CD4-positive, alpha-beta memory T cell (primary cell): ENCODE measurements at regions not wholly inside any gene's neighbourhood (a gene's known extent, or its start where the extent isn't known, plus 50 kb on each side); places are given as distances from the start of the nearest gene placed in this dataset.

Experiments used
- CTCF ChIA-PET: fragments of 350-600 bp; sonication (Branson Sonifier 250); formaldehyde crosslinking; loops from one replicate; lab custom pipeline; 2021; ENCODE audit warnings: inconsistent platforms; ENCODE audit not compliant: partially characterized antibody; lab: Charles Lee
- POLR2A ChIA-PET: fragments of 350-600 bp; sonication (Branson Sonifier 250); formaldehyde crosslinking; loops from one replicate; lab custom pipeline; 2021; ENCODE audit not compliant: partially characterized antibody; lab: Charles Lee
- DNase-seq, 5 donors: peaks; one replicate each; pipeline versions ENCODE4 v3.0.0 to v3.0.0-alpha.2; 2020 to 2022; ENCODE audit warnings: mixed read lengths in 1 of 5
- H3K27ac ChIP-seq: one replicate; pipeline ENCODE4 v1.7.0; 2013; ENCODE audit warnings: low read depth, low read length
- H3K27me3 ChIP-seq: 2 replicates; pipeline ENCODE4 v1.7.0; 2013; ENCODE audit warnings: mild to moderate bottlenecking, low read length, moderate library complexity; ENCODE audit not compliant: insufficient read depth
- H3K36me3 ChIP-seq: 2 replicates; pipeline ENCODE4 v1.7.0; 2013; ENCODE audit warnings: mild to moderate bottlenecking, low read length, moderate library complexity; ENCODE audit not compliant: insufficient read depth
- H3K4me1 ChIP-seq: 2 replicates; pipeline ENCODE4 v1.7.0; 2013; ENCODE audit warnings: mild to moderate bottlenecking, low read length, moderate library complexity; ENCODE audit not compliant: insufficient read depth
- H3K4me3 ChIP-seq, 2 donors: one replicate each; pipeline ENCODE4 v1.7.0; 2013; ENCODE audit warnings: low read length in 2 of 2, mild to moderate bottlenecking in 1 of 2
- H3K9me3 ChIP-seq, 2 donors: one replicate each; pipeline ENCODE4 v1.7.0; 2013; ENCODE audit warnings: low read length in 2 of 2, control low read depth in 1 of 2; ENCODE audit not compliant: control insufficient read depth in 1 of 2
- H3K27ac Mint-ChIP-seq, 7 donors: one replicate each; pipeline ENCODE4 v1.8.0; 2020 to 2021; ENCODE audit warnings: mixed read lengths in 7 of 7, mild to moderate bottlenecking in 6 of 7, inconsistent platforms in 3 of 7, moderate library complexity in 3 of 7
- H3K27me3 Mint-ChIP-seq, 2 donors: one replicate each; pipeline ENCODE4 v1.8.0; 2020 to 2021; ENCODE audit warnings: mixed read lengths in 2 of 2
- H3K36me3 Mint-ChIP-seq, 2 donors: one replicate each; pipeline ENCODE4 v1.8.0; 2020 to 2021; ENCODE audit warnings: mixed read lengths in 2 of 2, inconsistent platforms in 1 of 2, mild to moderate bottlenecking in 1 of 2
- H3K4me1 Mint-ChIP-seq, 4 donors: one replicate each; pipeline ENCODE4 v1.8.0; 2020 to 2021; ENCODE audit warnings: mixed read lengths in 4 of 4, mild to moderate bottlenecking in 1 of 4
- H3K4me3 Mint-ChIP-seq, 8 donors: one replicate each; pipeline ENCODE4 v1.8.0; 2020 to 2021; ENCODE audit warnings: mixed read lengths in 8 of 8, mild to moderate bottlenecking in 7 of 8, moderate library complexity in 6 of 8, inconsistent platforms in 3 of 8
- H3K9me3 Mint-ChIP-seq, 8 donors: one replicate each; pipeline ENCODE4 v1.8.0; 2020 to 2021; ENCODE audit warnings: mixed read lengths in 8 of 8, mild to moderate bottlenecking in 5 of 8, inconsistent platforms in 3 of 8, moderate library complexity in 1 of 8
- intact Hi-C: fragments of 100-400 bp; cut with micrococcal nuclease; formaldehyde crosslinking; loops from one replicate; pipeline ENCODE4 v1.15.1; 2023

DNA sequence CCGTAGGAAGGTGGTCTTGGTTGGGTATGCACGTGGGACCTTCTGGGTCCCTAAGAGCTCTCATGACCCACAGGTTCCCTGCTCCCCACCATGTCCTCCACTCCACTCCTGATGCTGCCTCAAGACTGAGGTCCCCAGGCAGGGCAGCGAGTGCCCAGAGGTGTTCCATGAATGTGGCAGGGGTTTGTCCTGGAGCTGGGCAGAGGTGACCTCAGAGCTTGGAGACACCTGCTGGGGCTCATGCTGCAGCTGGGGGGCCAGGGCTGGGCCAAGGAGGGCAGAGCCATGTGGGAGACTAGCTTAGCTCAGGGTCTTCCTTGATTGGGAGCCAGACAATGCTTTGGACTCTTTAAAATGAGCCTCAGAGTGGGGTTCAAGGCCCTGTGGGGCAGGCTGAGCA is 74.0 kb upstream of the PITX1 start:
- POLR2A ChIA-PET = no interaction called here

GRCh38 chr5:135106610-135107471 is 72.8 kb upstream of the PITX1 start:
- Mint-ChIP-seq H3K9me3 (peaks cover 0 to 3% (median 0%) of the 10 kb centered on the region in 8 donors), H3K36me3 (no peaks in the 10 kb centered on the region), H3K4me3 (no peak overlapping the region), H3K4me1 (no peaks in the 10 kb centered on the region), H3K27ac (no peak overlapping the region), H3K27me3 (peaks cover 1 to 2% of the 10 kb centered on the region in 2 donors)
- no peak for DNase-seq
- no peaks in the 10 kb centered on the region for H3K4me1 ChIP-seq
- ChIA-PET CTCF (no interaction called here), POLR2A (no interaction called here)
- no peak overlapping the region for H3K27ac ChIP-seq
- H3K9me3 ChIP-seq = no peaks in the 10 kb centered on the region
- intact Hi-C loops = no loop called here
- no peak overlapping the region for H3K4me3 ChIP-seq
- H3K36me3 ChIP-seq = no peaks in the 10 kb centered on the region
- no peaks in the 10 kb centered on the region for H3K27me3 ChIP-seq

More for the DNA sequence above, 74.0 kb upstream of the PITX1 start:
- CTCF ChIA-PET = no interaction called here
- Mint-ChIP-seq H3K27me3 (peaks cover 1 to 2% of the 10 kb centered on the region in 2 donors), H3K4me3 (no peak overlapping the region), H3K4me1 (no peaks in the 10 kb centered on the region), H3K27ac (no peak overlapping the region), H3K36me3 (no peaks in the 10 kb centered on the region), H3K9me3 (peaks cover 0 to 3% (median 0%) of the 10 kb centered on the region in 8 donors)
- H3K4me3 ChIP-seq = no peak overlapping the region
- no peaks in the 10 kb centered on the region for H3K9me3 ChIP-seq
- intact Hi-C loops = no loop called here
- no peak for DNase-seq
- no peak overlapping the region for H3K27ac ChIP-seq
- no peaks in the 10 kb centered on the region for H3K27me3 ChIP-seq
- no peaks in the 10 kb centered on the region for H3K36me3 ChIP-seq
- no peaks in the 10 kb centered on the region for H3K4me1 ChIP-seq

GRCh38 chr5:135106136-135106535 is 72.1 kb upstream of the PITX1 start:
- Histone ChIP-seq H3K27ac (no peak overlapping the region), H3K4me3 (no peak overlapping the region), H3K27me3 (no peaks in the 10 kb centered on the region), H3K36me3 (no peaks in the 10 kb centered on the region), H3K9me3 (no peaks in the 10 kb centered on the region), H3K4me1 (no peaks in the 10 kb centered on the region)
- Mint-ChIP-seq H3K27ac (no peak overlapping the region), H3K4me3 (no peak overlapping the region), H3K27me3 (peaks cover 1 to 2% of the 10 kb centered on the region in 2 donors), H3K36me3 (no peaks in the 10 kb centered on the region), H3K4me1 (no peaks in the 10 kb centered on the region), H3K9me3 (peaks cover 0 to 3% (median 0%) of the 10 kb centered on the region in 8 donors)
- no peak for DNase-seq
- intact Hi-C loops = no loop called here
- ChIA-PET POLR2A (no interaction called here), CTCF (interaction anchor here (1.3 kb wide), 1 partner anchor 26 kb away, joined by 3 read pairs; no protein-coding TSS in a partner anchor)

DNA sequence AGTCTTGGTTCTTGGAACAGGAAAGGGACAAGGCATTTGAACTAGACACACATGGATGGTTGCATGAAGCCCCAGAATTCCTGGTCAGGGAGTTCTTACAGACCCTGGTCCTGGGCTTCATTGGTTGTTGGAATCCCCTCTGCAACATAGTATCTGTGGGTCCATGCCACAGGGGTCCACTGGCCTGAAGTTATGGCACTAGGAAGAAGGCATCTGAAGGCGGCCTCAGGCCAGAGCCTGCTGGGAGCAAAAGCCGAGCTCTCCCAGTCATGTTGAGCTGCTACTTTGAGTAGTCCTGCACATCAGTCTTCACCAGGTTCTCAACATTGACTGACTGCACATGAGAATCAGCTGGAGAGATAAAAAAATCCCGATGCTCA is 71.1 kb upstream of the PITX1 start:
- Histone ChIP-seq H3K27me3 (no peaks in the 10 kb centered on the region), H3K4me1 (no peaks in the 10 kb centered on the region), H3K36me3 (no peaks in the 10 kb centered on the region), H3K4me3 (no peak overlapping the region), H3K27ac (no peak overlapping the region), H3K9me3 (no peaks in the 10 kb centered on the region)
- DNase-seq = no peak
- H3K4me1 Mint-ChIP-seq = no peaks in the 10 kb centered on the region
- intact Hi-C loops = no loop called here
- H3K4me3 Mint-ChIP-seq = no peak overlapping the region
- H3K9me3 Mint-ChIP-seq = peaks cover 0 to 3% (median 0%) of the 10 kb centered on the region in 8 donors
- H3K27ac Mint-ChIP-seq = no peak overlapping the region
- peaks cover 1 to 4% of the 10 kb centered on the region in 2 donors for H3K27me3 Mint-ChIP-seq
- POLR2A ChIA-PET = no interaction called here
- no peaks in the 10 kb centered on the region for H3K36me3 Mint-ChIP-seq
- CTCF ChIA-PET = interaction anchor here (1.3 kb wide), 1 partner anchor 27 kb away, joined by 3 read pairs; no protein-coding TSS in a partner anchor

DNA sequence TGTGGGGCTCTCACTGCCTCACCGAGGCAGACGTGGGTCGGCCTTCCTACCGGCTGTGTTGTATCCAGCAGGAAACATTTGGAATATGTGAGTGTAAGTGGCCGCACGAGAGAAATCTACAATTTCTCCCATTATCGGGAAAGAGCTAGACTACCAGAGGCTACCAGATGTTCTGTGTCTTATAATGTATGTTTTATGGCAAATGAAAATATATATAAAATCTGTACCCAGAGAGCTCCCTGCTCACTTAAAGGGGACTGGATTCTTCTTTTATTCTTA is 69.5 kb upstream of the PITX1 start:
- Histone ChIP-seq H3K9me3 (no peaks in the 10 kb centered on the region), H3K4me3 (no peak overlapping the region), H3K36me3 (no peaks in the 10 kb centered on the region), H3K27ac (no peak overlapping the region), H3K27me3 (no peaks in the 10 kb centered on the region), H3K4me1 (no peaks in the 10 kb centered on the region)
- Mint-ChIP-seq H3K27ac (no peak overlapping the region), H3K36me3 (no peaks in the 10 kb centered on the region), H3K9me3 (peaks cover 0 to 3% (median 0%) of the 10 kb centered on the region in 8 donors), H3K4me3 (no peak overlapping the region), H3K4me1 (no peaks in the 10 kb centered on the region), H3K27me3 (peaks cover 3 to 4% of the 10 kb centered on the region in 2 donors)
- DNase-seq = no peak
- ChIA-PET POLR2A (interaction anchor here (0.6 kb wide), 1 partner anchor 93 kb away, joined by 3 read pairs; no protein-coding TSS in a partner anchor), CTCF (no interaction called here)
- intact Hi-C loops = no loop called here

- DNase-seq = no peak
- Mint-ChIP-seq H3K27me3 (peaks cover 3% of the 10 kb centered on the region in 2 donors), H3K4me1 (no peaks in the 10 kb centered on the region), H3K9me3 (peaks cover 0 to 3% (median 0%) of the 10 kb centered on the region in 8 donors), H3K36me3 (no peaks in the 10 kb centered on the region), H3K4me3 (no peak overlapping the region), H3K27ac (no peak overlapping the region)
- Histone ChIP-seq H3K4me3 (no peak overlapping the region), H3K4me1 (no peaks in the 10 kb centered on the region), H3K27me3 (no peaks in the 10 kb centered on the region), H3K27ac (no peak overlapping the region), H3K9me3 (no peaks in the 10 kb centered on the region), H3K36me3 (no peaks in the 10 kb centered on the region)
- ChIA-PET POLR2A (no interaction called here), CTCF (no interaction called here)
- intact Hi-C loops = no loop called here
These were observed 68.9 kb upstream of the PITX1 start for GRCh38 chr5:135102716-135103574.

- Histone ChIP-seq H3K36me3 (no peaks in the 10 kb centered on the region), H3K4me1 (no peaks in the 10 kb centered on the region), H3K27ac (no peak overlapping the region), H3K4me3 (no peak overlapping the region), H3K9me3 (no peaks in the 10 kb centered on the region), H3K27me3 (no peaks in the 10 kb centered on the region)
- no peak overlapping the region for H3K27ac Mint-ChIP-seq
- H3K4me1 Mint-ChIP-seq = no peaks in the 10 kb centered on the region
- peaks cover 4 to 15% of the 10 kb centered on the region in 2 donors for H3K27me3 Mint-ChIP-seq
- ChIA-PET CTCF (interaction anchor here (0.7 kb wide), 1 partner anchor 514 kb away, joined by 4 read pairs; no protein-coding TSS in a partner anchor), POLR2A (no interaction called here)
- DNase-seq = no peak
- intact Hi-C loops = no loop called here
- H3K4me3 Mint-ChIP-seq = no peak overlapping the region
- no peaks in the 10 kb centered on the region for H3K36me3 Mint-ChIP-seq
- H3K9me3 Mint-ChIP-seq = peaks cover 0 to 2% (median 0%) of the 10 kb centered on the region in 8 donors
These were observed 66.4 kb upstream of the PITX1 start for GRCh38 chr5:135100431-135100830.
